BE2C (cell line): ENCODE measurements at regions not wholly inside any gene's neighbourhood (a gene's known extent, or its start where the extent isn't known, plus 50 kb on each side); places are given as distances from the start of the nearest gene placed in this dataset.

Source experiments
- DNase-seq: peaks from one replicate; pipeline ENCODE4 v3.0.0-alpha.2; 2020
- H3K27me3 ChIP-seq: fragments of 250-450 bp; sonication (Bioruptor Pico); 2 replicates; pipeline ENCODE4 v1.5.1; 2020; ENCODE audit warnings: mild to moderate bottlenecking
- H3K36me3 ChIP-seq: fragments of 250-450 bp; sonication (Bioruptor Pico); 2 replicates; pipeline ENCODE4 v1.5.1; 2020; ENCODE audit warnings: mild to moderate bottlenecking
- H3K4me1 ChIP-seq: fragments of 250-450 bp; sonication (Bioruptor Pico); 2 replicates; pipeline ENCODE4 v1.5.1; 2020
- H3K4me3 ChIP-seq: 2 replicates; pipeline ENCODE4 v1.5.1; 2011; ENCODE audit warnings: low read depth, low read length
- H3K9me3 ChIP-seq: fragments of 250-450 bp; sonication (Bioruptor Pico); 2 replicates; pipeline ENCODE4 v1.5.1; 2020
- TF ChIP-seq, protein P1 (sequence below): IDR thresholded peaks from 2 replicates; pipeline ENCODE4 v1.5.1; 2012; ENCODE audit warnings: mild to moderate bottlenecking, low read depth, low read length

DNA sequence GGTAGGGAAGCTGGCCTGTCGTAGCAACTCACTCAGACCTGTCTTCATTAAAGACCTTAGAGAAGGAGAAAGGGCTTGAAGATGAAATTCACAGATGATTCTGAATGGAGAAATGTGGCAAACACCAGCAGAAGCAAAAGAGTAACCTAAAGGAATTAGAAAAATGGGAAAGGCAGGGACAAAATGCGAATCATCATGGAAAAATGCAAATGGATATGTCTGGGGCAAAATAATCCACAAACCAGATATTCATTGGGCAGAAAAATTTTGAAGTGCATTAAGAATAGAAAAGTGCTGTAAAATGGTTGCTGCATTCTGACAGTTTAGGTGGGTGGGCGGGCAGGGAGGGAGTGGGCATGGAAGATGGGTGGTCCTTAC, 156.9 kb upstream of the RASGRP1 start:
- TF ChIP-seq, protein P1, sequence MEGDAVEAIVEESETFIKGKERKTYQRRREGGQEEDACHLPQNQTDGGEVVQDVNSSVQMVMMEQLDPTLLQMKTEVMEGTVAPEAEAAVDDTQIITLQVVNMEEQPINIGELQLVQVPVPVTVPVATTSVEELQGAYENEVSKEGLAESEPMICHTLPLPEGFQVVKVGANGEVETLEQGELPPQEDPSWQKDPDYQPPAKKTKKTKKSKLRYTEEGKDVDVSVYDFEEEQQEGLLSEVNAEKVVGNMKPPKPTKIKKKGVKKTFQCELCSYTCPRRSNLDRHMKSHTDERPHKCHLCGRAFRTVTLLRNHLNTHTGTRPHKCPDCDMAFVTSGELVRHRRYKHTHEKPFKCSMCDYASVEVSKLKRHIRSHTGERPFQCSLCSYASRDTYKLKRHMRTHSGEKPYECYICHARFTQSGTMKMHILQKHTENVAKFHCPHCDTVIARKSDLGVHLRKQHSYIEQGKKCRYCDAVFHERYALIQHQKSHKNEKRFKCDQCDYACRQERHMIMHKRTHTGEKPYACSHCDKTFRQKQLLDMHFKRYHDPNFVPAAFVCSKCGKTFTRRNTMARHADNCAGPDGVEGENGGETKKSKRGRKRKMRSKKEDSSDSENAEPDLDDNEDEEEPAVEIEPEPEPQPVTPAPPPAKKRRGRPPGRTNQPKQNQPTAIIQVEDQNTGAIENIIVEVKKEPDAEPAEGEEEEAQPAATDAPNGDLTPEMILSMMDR = no peak
- H3K36me3 ChIP-seq = no peaks in the 10 kb centered on the region
- DNase-seq = no peak

GRCh38 chr15:38722236-38722635, 157.6 kb upstream of the RASGRP1 start:
- H3K4me3 ChIP-seq = no peak overlapping the region
- TF ChIP-seq, protein P1 = no peak
- DNase-seq = no peak

More for the DNA sequence above, 156.9 kb upstream of the RASGRP1 start:
- H3K9me3 ChIP-seq = no peaks in the 10 kb centered on the region
- no peak overlapping the region for H3K4me3 ChIP-seq
- H3K27me3 ChIP-seq = peaks cover 1% of the 10 kb centered on the region; the same call in 1 of the 2 replicates
- no peaks in the 10 kb centered on the region for H3K4me1 ChIP-seq

DNA sequence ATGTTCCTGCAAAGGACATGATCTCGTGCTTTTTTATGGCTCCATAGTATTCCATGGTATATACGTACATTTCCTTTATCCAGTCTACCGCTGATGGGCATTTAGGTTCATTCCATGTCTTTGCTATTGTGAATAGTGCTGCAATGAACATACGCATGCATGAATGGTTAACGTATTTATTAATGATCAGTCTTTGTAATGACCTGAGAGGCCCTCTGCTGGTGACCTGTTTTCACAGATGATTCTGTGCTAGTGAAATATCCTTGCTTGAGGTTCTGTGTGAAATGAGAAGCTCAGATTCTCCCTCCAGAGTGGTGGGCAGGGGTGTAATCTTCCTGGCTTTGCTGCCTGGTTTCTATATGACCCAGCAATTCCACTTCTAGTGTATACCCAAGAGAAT, 160.2 kb upstream of the RASGRP1 start:
- H3K4me3 ChIP-seq = no peak overlapping the region
- H3K27me3 ChIP-seq = peaks cover 8% of the 10 kb centered on the region
- TF ChIP-seq, protein P1 = no peak
- no peaks in the 10 kb centered on the region for H3K9me3 ChIP-seq
- no peaks in the 10 kb centered on the region for H3K36me3 ChIP-seq
- no peaks in the 10 kb centered on the region for H3K4me1 ChIP-seq
- DNase-seq = no peak

More at GRCh38 chr15:38722236-38722635, 157.6 kb upstream of the RASGRP1 start:
- H3K27me3 ChIP-seq = peaks cover 4% of the 10 kb centered on the region; the same call in 1 of the 2 replicates
- no peaks in the 10 kb centered on the region for H3K4me1 ChIP-seq
- no peaks in the 10 kb centered on the region for H3K36me3 ChIP-seq
- no peaks in the 10 kb centered on the region for H3K9me3 ChIP-seq

DNA sequence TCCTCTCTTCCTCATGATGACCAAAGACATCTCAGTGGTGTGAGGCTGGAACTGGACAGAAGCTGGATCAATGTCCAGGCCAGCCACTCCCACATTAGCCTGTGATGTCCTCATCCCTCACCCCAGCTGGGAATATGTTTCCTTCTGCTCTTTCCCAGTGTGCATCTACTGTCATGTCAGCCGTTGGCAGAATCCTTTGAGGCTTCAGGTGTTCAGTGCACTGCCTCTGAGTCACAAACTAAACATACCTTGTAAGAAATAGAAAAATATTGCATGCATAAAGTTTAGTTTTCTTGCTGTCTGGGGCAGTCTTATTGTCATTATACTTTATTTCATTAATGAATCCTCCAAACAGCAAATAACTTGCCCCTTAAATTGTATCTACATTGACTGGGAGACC, 161.6 kb upstream of the RASGRP1 start:
- TF ChIP-seq, protein P1 = no peak
- Histone ChIP-seq H3K27me3 (peaks cover 8% of the 10 kb centered on the region), H3K36me3 (no peaks in the 10 kb centered on the region), H3K4me3 (no peak overlapping the region), H3K9me3 (no peaks in the 10 kb centered on the region), H3K4me1 (no peaks in the 10 kb centered on the region)
- DNase-seq = no peak

- TF ChIP-seq, protein P1 = no peak
- Histone ChIP-seq H3K9me3 (no peaks in the 10 kb centered on the region), H3K4me3 (no peak overlapping the region), H3K27me3 (peaks cover 22% of the 10 kb centered on the region), H3K4me1 (no peaks in the 10 kb centered on the region), H3K36me3 (no peaks in the 10 kb centered on the region)
- DNase-seq = no peak
Measured at GRCh38 chr15:38733331-38733730, 168.7 kb upstream of the RASGRP1 start.

GRCh38 chr15:38740206-38740605, 175.6 kb upstream of the RASGRP1 start:
- no peak for DNase-seq
- no peaks in the 10 kb centered on the region for H3K4me1 ChIP-seq
- peaks cover 12% of the 10 kb centered on the region; the same call in 1 of the 2 replicates for H3K27me3 ChIP-seq
- no peaks in the 10 kb centered on the region for H3K9me3 ChIP-seq
- TF ChIP-seq, protein P1 = no peak
- no peak overlapping the region for H3K4me3 ChIP-seq
- no peaks in the 10 kb centered on the region for H3K36me3 ChIP-seq
